GM18517 (cell line): ENCODE measurements at regions not wholly inside any gene's neighbourhood (a gene's known extent, or its start where the extent isn't known, plus 50 kb on each side); places are given as distances from the start of the nearest gene placed in this dataset.
"Not testable (repeated sequence)": the region's sequence is repeated elsewhere in the genome, so short reads cannot be mapped to it uniquely, and the experiment has no call there.

Source experiments
- ATAC-seq: cut with Tn5 transposase; IDR thresholded peaks from one replicate; pipeline ENCODE4 v1.9.1; 2021; ENCODE audit warnings: mild to moderate bottlenecking, moderate library complexity; ENCODE audit not compliant: unreplicated experiment

DNA sequence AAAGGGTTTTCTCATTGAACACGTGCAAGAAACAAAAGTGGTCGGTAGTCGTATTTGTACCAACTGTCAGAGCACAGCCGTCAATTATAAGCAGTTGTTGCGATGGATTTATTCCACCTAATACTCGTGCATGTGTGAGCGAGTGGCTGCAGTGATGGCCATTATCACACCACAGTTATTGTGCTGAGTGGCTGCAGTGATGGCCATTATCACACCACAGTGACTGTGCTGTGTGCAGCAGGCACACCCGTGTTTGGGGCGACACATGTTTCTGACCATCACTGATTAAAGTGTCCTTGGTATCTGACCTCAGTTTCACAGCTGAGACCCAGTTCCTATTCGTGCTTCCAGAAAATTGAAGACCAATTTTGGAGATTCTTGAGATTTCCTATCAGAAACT, 142.9 kb upstream of the PFKP start:
- no peak for ATAC-seq

GRCh38 chr10:2921956-2922680, 145.2 kb upstream of the PFKP start:
- ATAC-seq = no peak

DNA sequence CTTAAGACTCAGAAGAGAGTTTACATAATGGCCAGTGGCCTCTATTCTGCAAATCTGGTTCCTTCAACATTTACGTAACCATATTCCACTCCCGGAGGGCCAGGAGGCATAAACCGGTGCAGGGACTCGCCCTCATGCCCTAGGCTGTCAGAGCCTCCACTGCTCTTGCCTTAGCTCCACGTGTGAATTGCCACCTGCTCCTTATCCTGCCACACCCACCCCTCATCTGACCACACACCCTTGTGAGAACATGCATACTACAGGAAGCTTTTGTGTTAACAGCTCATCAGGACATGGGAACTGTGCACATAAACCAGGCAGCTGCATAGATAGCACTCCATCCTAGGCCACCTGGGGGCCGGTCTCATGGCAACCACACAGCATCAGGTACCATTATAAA, 146.7 kb upstream of the PFKP start:
- no peak for ATAC-seq

DNA sequence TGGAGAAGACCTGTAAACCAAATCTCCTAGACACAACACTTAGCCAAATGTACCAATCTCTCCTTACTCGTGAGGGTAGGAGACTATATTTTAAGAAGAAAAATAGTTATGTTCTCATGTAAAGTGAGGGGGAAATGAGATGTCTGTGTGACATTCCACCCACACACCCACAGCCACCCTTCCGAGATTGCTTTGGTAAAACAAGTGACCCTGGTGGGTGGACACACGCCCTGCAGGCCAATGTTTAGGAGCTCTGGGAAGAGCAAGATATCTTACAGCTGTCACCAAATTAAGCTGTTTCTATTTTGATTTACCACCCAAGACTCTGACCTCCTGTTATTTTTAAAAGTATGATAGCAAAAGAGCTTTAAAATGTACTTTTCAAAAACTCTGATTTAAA, 147.2 kb upstream of the PFKP start:
- no peak for ATAC-seq

DNA sequence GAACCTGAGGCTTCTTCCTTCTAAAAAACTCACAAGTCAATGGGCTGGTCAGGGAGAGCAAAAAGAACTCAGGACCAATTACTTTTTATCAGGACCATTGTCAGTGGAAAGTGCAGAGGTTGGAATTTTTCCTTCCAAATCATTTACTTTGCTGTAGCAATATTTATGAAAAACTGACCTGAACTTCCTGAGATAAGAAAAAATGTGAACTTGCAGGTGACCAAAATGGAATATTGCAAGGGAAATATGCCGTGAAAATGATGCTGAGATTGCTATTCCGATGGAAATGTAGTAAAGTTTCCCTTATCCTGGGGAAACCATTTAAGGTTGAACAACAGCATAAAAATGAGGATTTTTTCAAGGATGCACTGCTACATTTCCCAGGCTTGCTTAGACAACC, 148.3 kb upstream of the PFKP start:
- ATAC-seq = no peak

DNA sequence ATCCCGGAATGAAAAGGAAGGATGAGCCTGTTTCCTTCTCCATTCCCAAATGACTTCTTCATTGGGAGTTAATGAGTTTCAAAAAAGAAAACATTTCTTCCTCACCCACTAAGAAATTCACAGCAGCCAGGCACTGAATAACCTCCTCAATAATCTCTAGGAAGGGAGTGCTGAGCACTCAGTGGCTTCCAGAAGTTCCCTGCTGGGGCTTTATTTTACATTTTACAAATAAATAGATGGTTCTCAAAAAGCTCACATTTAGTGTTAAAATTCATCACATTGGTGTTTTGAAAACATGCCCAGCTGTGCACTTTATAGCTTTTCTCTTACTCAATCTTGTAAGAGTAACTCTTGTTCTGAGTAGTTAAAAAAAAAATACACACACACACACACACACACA, 148.9 kb upstream of the PFKP start:
- no peak for ATAC-seq

- no peak for ATAC-seq
Observed at GRCh38 chr10:2917926-2918325, 149.4 kb upstream of the PFKP start.

GRCh38 chr10:2915412-2915811, 151.9 kb upstream of the PFKP start:
- no peak for ATAC-seq

- ATAC-seq = no peak
Observed at GRCh38 chr10:2914741-2915140, 152.6 kb upstream of the PFKP start.

GRCh38 chr10:2913474-2913873, 153.9 kb upstream of the PFKP start:
- ATAC-seq = no peak

DNA sequence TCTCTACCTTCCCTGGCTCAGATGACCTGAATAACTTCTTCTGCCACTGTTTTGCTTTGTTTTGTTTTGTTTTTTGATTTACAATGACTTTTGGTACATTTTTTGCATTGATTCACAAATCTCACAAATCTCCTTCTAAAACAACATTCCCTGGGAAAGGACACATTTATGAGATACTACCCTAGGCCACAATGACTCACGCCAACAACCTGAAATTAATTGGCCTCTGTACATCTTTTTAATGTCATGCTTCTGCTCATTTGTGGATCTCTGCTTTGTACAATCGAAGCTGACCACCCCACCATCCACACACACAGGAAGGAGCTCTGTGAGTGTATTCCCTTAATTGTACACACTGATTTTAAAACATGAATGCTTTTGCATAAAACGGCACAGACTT, 156.7 kb upstream of the PFKP start:
- no peak for ATAC-seq

- no peak for ATAC-seq
Observed at GRCh38 chr10:2909921-2910320, 157.4 kb upstream of the PFKP start.

GRCh38 chr10:2908851-2909630, 158.3 kb upstream of the PFKP start:
- no peak for ATAC-seq

- no peak for ATAC-seq
Observed at GRCh38 chr10:2906974-2907373, 160.4 kb upstream of the PFKP start.

- ATAC-seq = no peak
Observed at GRCh38 chr10:2905851-2906250, 161.5 kb upstream of the PFKP start.

DNA sequence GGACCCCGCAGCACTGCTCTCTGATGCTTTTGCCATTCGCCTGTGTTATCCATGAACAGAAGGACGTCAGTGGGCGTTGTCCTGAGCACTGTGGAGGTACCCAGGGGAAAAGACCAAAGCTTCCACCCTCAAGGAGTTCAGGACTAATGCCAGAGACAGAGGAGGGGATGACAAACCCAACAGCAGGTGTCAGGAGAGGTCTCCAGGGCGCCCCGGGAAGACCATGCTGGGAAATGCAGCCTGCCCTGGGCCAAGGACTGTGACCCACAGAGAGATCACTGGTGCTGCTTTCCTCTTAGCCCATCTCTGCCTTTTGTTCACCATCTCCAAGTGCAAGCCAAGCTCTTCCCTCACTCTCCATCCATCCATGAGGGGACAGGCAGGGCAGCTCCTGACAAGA, 166.8 kb upstream of the PFKP start:
- ATAC-seq = no peak

- ATAC-seq = no peak
Observed at GRCh38 chr10:2899246-2899951, 167.9 kb upstream of the PFKP start.

DNA sequence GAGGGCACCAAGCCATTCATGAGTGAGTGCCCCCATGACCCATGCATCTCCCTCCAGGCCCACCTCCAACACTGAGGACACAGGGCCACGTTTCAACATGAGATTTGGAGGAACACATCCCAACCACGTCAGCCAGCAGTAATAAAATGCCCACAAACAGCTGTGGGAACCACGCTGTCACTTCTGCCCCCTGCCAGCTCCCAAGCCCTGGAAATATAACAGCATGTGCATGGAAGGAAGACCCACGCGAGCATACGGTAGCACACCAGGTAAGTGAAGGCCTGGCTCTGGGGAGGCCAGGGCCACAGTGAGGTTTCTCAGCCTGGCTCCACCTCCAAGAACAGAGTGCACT, 168.9 kb upstream of the PFKP start:
- ATAC-seq = no peak

- ATAC-seq = no peak
Observed at GRCh38 chr10:2897619-2898508, 169.5 kb upstream of the PFKP start.

DNA sequence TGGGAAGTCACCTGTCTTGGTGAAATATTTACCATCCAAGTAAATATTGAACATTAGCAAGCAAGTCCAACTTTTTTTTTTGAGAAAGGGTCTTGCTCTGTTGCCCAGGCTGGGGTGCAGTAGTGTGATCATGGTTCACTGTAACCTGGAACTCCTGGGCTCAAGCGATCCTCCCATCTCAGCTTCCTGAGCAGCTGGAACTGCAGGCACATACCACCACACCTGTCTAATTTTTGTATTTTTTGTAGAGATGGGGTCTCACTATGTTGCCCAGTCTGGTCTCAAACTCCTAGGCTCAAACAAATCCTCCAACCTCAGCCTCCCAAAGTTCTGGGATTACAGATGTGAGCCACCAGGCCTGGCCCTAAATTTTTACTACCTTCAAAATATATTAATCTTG, 171.0 kb upstream of the PFKP start:
- not testable (repeated sequence) for ATAC-seq

DNA sequence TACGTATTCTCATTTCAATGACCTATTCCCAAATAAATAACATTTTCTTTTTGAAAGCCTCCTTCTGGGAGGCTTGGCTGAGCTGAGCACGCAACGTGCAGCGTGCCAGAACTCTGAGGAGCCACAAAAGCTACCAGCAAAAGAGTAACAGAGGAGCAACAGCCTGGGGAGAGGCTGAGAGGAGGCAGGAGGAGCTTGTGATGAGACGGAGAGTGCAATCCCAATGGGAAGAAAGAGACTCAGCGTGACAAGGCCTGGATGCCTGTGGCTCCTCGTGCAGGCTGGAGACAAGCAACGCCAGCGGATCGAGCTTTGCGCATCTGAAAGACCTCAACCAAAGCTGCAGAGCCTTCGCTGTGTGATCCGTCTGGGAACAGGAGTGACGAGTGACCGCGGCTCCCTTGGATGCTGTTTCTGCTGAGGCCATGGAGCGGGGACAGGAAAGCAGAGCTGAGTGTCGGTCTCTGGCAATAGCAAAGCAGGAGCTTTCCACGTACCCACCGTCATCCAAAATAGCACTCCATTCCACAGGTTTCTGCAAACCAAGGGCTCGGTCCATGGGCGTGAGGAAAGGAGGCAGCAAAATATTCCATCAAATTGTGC, 171.7 kb upstream of the PFKP start:
- ATAC-seq = no peak
